GM19467 (cell line): ENCODE measurements at regions not wholly inside any gene's neighbourhood (a gene's known extent, or its start where the extent isn't known, plus 50 kb on each side); places are given as distances from the start of the nearest gene placed in this dataset.

Experiments
- ATAC-seq: cut with Tn5 transposase; IDR thresholded peaks from one replicate; pipeline ENCODE4 v1.9.1; 2021; ENCODE audit warnings: mild to moderate bottlenecking, moderate library complexity; ENCODE audit not compliant: unreplicated experiment

GRCh38 chr12:70151993-70152392 lies 91.2 kb upstream of the CNOT2 start:
- ATAC-seq = no peak

- no peak for ATAC-seq
Observed at GRCh38 chr12:70154087-70154638, 89.1 kb upstream of the CNOT2 start.

- no peak for ATAC-seq
Observed at GRCh38 chr12:70154960-70155589, 88.2 kb upstream of the CNOT2 start.

GRCh38 chr12:70157099-70157498 lies 86.1 kb upstream of the CNOT2 start:
- ATAC-seq = no peak

GRCh38 chr12:70165450-70165849 lies 77.8 kb upstream of the CNOT2 start:
- ATAC-seq = no peak

- ATAC-seq = no peak
Observed at GRCh38 chr12:70176290-70176689, 66.9 kb upstream of the CNOT2 start.

GRCh38 chr12:70177631-70178030 lies 65.6 kb upstream of the CNOT2 start:
- ATAC-seq = no peak

GRCh38 chr12:70178038-70178437 lies 65.2 kb upstream of the CNOT2 start:
- ATAC-seq = no peak

GRCh38 chr12:70180130-70180529 lies 63.1 kb upstream of the CNOT2 start:
- no peak for ATAC-seq

- no peak for ATAC-seq
Observed at GRCh38 chr12:70185301-70185700, 57.9 kb upstream of the CNOT2 start.

- no peak for ATAC-seq
Observed at GRCh38 chr12:70186436-70186835, 56.8 kb upstream of the CNOT2 start.

GRCh38 chr12:70190262-70191010 lies 52.8 kb upstream of the CNOT2 start:
- no peak for ATAC-seq
